IMR-90 (cell line): ENCODE measurements at regions not wholly inside any gene's neighbourhood (a gene's known extent, or its start where the extent isn't known, plus 50 kb on each side); places are given as distances from the start of the nearest gene placed in this dataset.

ENCODE experiments used
- BHLHE40 ChIP-seq: fragments of 150-350 bp; IDR thresholded peaks from 2 replicates; pipeline ENCODE4 v1.6.1; 2016; ENCODE audit warnings: mild to moderate bottlenecking, low read depth, low read length
- CEBPB ChIP-seq: IDR thresholded peaks from 2 replicates; pipeline ENCODE4 v1.6.1; 2012; ENCODE audit warnings: low read depth, low read length, improper control_type of control experiment
- CHD1 ChIP-seq: IDR thresholded peaks from 2 replicates; pipeline ENCODE4 v1.6.1; 2012; ENCODE audit warnings: low read depth, low read length, improper control_type of control experiment
- FOS ChIP-seq: fragments of 150-350 bp; IDR thresholded peaks from 2 replicates; pipeline ENCODE4 v1.6.1; 2016; ENCODE audit warnings: low read depth, low read length
- MAFK ChIP-seq: IDR thresholded peaks from 2 replicates; pipeline ENCODE4 v1.6.1; 2012; ENCODE audit warnings: low read depth, low read length, improper control_type of control experiment
- MAZ ChIP-seq: IDR thresholded peaks from 2 replicates; pipeline ENCODE4 v1.6.1; 2012; ENCODE audit warnings: low read depth, mild to moderate bottlenecking, low read length, improper control_type of control experiment, moderate library complexity, borderline replicate concordance
- MXI1 ChIP-seq: IDR thresholded peaks from 2 replicates; pipeline ENCODE4 v1.6.1; 2012; ENCODE audit warnings: low read depth, mild to moderate bottlenecking, low read length, moderate library complexity, borderline replicate concordance
- POLR2A ChIP-seq: IDR thresholded peaks from 2 replicates; pipeline ENCODE4 v1.6.1; 2012; ENCODE audit warnings: mild to moderate bottlenecking, low read depth, low read length
- RAD21 ChIP-seq: IDR thresholded peaks from 2 replicates; pipeline ENCODE4 v1.6.1; 2012; ENCODE audit warnings: low read length, improper control_type of control experiment
- RCOR1 ChIP-seq: IDR thresholded peaks from 2 replicates; pipeline ENCODE4 v1.6.1; 2012; ENCODE audit warnings: mild to moderate bottlenecking, low read length, improper control_type of control experiment; ENCODE audit not compliant: insufficient replicate concordance
- SMC3 ChIP-seq: fragments of 150-350 bp; IDR thresholded peaks from 2 replicates; pipeline ENCODE4 v1.6.1; 2016; ENCODE audit warnings: low read depth, mild to moderate bottlenecking, antibody characterized with exemption, low read length, moderate library complexity
- TF ChIP-seq, protein P1 (sequence below): conservative IDR thresholded peaks from 2 replicates; pipeline ENCODE4 v1.5.1; 2012; ENCODE audit warnings: mild to moderate bottlenecking, low read depth, low read length, improper control_type of control experiment
- TF ChIP-seq, protein P2 (sequence below): fragments of 150-350 bp; IDR thresholded peaks from 2 replicates; pipeline ENCODE4 v1.6.1; 2016; ENCODE audit warnings: low read depth, mild to moderate bottlenecking, low read length, moderate library complexity, borderline replicate concordance
- TF ChIP-seq, protein P3 (sequence below): fragments of 150-350 bp; IDR thresholded peaks from 2 replicates; pipeline ENCODE4 v1.6.1; 2017; ENCODE audit warnings: mild to moderate bottlenecking, antibody characterized with exemption, low read length, low read depth

DNA sequence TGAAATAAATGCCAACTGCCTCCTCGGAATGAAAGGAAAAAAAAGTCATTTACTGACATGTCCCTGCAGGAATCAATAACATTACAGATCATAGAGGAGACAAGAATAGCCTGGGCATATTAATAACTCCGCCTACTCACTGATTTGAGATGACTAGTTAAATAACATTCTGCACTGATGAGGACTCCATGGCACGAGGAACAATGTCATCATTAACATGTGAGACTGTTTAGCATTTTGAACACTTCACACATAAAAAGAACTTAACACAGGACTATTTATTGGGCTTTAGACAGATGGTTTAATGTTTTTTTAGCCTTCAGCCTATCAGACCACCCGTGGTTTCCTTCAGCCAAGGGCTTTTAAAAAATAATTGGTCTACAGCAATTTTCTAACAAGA lies 170.1 kb downstream of the OLFM4 start:
- TF ChIP-seq, protein P1, sequence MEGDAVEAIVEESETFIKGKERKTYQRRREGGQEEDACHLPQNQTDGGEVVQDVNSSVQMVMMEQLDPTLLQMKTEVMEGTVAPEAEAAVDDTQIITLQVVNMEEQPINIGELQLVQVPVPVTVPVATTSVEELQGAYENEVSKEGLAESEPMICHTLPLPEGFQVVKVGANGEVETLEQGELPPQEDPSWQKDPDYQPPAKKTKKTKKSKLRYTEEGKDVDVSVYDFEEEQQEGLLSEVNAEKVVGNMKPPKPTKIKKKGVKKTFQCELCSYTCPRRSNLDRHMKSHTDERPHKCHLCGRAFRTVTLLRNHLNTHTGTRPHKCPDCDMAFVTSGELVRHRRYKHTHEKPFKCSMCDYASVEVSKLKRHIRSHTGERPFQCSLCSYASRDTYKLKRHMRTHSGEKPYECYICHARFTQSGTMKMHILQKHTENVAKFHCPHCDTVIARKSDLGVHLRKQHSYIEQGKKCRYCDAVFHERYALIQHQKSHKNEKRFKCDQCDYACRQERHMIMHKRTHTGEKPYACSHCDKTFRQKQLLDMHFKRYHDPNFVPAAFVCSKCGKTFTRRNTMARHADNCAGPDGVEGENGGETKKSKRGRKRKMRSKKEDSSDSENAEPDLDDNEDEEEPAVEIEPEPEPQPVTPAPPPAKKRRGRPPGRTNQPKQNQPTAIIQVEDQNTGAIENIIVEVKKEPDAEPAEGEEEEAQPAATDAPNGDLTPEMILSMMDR: no peak
- TF ChIP-seq FOS (no peak), CEBPB (no peak), MAZ (no peak), POLR2A (no peak), RCOR1 (no peak), BHLHE40 (no peak), MAFK (no peak), MXI1 (no peak), SMC3 (no peak), RAD21 (no peak), CHD1 (no peak)
- TF ChIP-seq, protein P2, sequence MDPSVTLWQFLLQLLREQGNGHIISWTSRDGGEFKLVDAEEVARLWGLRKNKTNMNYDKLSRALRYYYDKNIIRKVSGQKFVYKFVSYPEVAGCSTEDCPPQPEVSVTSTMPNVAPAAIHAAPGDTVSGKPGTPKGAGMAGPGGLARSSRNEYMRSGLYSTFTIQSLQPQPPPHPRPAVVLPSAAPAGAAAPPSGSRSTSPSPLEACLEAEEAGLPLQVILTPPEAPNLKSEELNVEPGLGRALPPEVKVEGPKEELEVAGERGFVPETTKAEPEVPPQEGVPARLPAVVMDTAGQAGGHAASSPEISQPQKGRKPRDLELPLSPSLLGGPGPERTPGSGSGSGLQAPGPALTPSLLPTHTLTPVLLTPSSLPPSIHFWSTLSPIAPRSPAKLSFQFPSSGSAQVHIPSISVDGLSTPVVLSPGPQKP: no peak
- TF ChIP-seq, protein P3, sequence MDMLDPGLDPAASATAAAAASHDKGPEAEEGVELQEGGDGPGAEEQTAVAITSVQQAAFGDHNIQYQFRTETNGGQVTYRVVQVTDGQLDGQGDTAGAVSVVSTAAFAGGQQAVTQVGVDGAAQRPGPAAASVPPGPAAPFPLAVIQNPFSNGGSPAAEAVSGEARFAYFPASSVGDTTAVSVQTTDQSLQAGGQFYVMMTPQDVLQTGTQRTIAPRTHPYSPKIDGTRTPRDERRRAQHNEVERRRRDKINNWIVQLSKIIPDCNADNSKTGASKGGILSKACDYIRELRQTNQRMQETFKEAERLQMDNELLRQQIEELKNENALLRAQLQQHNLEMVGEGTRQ: no peak
